ENCODE measurements at regions not wholly inside any gene's neighbourhood (a gene's known extent, or its start where the extent isn't known, plus 50 kb on each side); places are given as distances from the start of the nearest gene placed in this dataset.

DNA sequence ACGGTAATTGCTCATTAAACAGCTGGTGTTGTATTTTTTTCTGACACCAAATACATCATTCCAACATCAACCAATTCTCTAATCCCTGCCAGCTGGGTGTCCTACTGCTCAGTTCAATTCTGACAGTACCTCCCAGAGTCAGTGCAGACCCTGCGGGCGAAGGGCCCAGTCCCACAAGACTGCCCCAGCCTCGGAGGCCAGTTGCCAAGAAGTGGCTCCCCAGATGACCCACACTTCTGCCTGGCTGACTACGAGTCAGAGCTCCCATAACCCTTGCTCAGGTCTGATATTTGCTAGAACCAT, 147.2 kb downstream of the CTTN start:
- Histone ChIP-seq H2BK20ac (ENCODE audit: low read depth, low read length, poor library complexity, severe bottlenecking) (no peak overlapping the region), H3K27ac (ENCODE audit: insufficient read length, low read depth, low read length) (no peak overlapping the region), H4K8ac (replicated peaks; ENCODE audit: insufficient read length, low read depth, low read length) (no peak overlapping the region), H2BK12ac (ENCODE audit: insufficient read length, low read depth, low read length) (no peak overlapping the region), H3K79me1 (ENCODE audit: insufficient read depth, low read depth, low read length, poor library complexity, severe bottlenecking) (no peaks in the 10 kb centered on the region), H4K5ac (ENCODE audit: insufficient read length, low read depth, low read length) (no peak overlapping the region), H3K9me3 (ENCODE audit: control insufficient read depth, low read depth, low read length) (no peaks in the 10 kb centered on the region), H3K23ac (ENCODE audit: insufficient read length, low read depth, low read length) (no peak overlapping the region), H3K4ac (ENCODE audit: low read depth, low read length) (no peak overlapping the region), H3K79me2 (ENCODE audit: insufficient read depth, low read length) (no peaks in the 10 kb centered on the region), H3K23me2 (ENCODE audit: insufficient read length, low read depth, low read length, poor library complexity, severe bottlenecking) (no peaks in the 10 kb centered on the region), H3K18ac (ENCODE audit: insufficient read length, low read depth, low read length) (no peak overlapping the region), H3K4me2 (ENCODE audit: insufficient read depth, insufficient read length, low read length) (no peak overlapping the region), H3K56ac (ENCODE audit: insufficient read length, low read depth, low read length) (no peak overlapping the region), H2BK15ac (ENCODE audit: low read depth, low read length) (no peak overlapping the region), H3K27me3 (ENCODE audit: insufficient read depth, low read length) (no peaks in the 10 kb centered on the region), H3K9ac (ENCODE audit: extremely low read depth, insufficient read length, low read length) (no peak overlapping the region), H2BK5ac (ENCODE audit: insufficient read length, low read length) (no peak overlapping the region), H4K20me1 (ENCODE audit: control insufficient read depth, insufficient read depth, insufficient read length) (no peaks in the 10 kb centered on the region), H3K4me1 (ENCODE audit: insufficient read depth, low read length) (peaks cover 12% of the 10 kb centered on the region; the same call in 1 of the 2 replicates), H2AFZ (ENCODE audit: low read length) (no peak overlapping the region), H2BK120ac (ENCODE audit: low read depth, low read length, poor library complexity, severe bottlenecking) (no peak overlapping the region), H3T11ph (ENCODE audit: low read length) (no peak overlapping the region), H2AK5ac (ENCODE audit: insufficient read length, low read length) (no peak overlapping the region), H3K14ac (ENCODE audit: insufficient read depth, low read length) (no peak overlapping the region), H4K91ac (ENCODE audit: insufficient read length, low read depth, low read length) (no peak overlapping the region)
- H3K36me3 Mint-ChIP-seq (ENCODE audit: insufficient read depth in 1 of 3, low read depth in 3 of 3) = no peaks in the 10 kb centered on the region
- H3K27ac Mint-ChIP-seq = no peak overlapping the region; a peak in 1 of 7 replicates
- TF ChIP-seq, protein P1, sequence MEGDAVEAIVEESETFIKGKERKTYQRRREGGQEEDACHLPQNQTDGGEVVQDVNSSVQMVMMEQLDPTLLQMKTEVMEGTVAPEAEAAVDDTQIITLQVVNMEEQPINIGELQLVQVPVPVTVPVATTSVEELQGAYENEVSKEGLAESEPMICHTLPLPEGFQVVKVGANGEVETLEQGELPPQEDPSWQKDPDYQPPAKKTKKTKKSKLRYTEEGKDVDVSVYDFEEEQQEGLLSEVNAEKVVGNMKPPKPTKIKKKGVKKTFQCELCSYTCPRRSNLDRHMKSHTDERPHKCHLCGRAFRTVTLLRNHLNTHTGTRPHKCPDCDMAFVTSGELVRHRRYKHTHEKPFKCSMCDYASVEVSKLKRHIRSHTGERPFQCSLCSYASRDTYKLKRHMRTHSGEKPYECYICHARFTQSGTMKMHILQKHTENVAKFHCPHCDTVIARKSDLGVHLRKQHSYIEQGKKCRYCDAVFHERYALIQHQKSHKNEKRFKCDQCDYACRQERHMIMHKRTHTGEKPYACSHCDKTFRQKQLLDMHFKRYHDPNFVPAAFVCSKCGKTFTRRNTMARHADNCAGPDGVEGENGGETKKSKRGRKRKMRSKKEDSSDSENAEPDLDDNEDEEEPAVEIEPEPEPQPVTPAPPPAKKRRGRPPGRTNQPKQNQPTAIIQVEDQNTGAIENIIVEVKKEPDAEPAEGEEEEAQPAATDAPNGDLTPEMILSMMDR (conservative IDR thresholded peaks at IDR 0.05) = no peak
- H3K4me1 Mint-ChIP-seq = peaks cover 37 to 41% of the 10 kb centered on the region in 2 experiments
- H3K27me3 Mint-ChIP-seq (ENCODE audit: low read depth) = no peaks in the 10 kb centered on the region
- no CpG with 5 or more reads among the region's 5 CpGs for WGBS (ENCODE audit: extremely low coverage, insufficient read length, low lambda C conversion rate)
- H3K9me3 Mint-ChIP-seq = peaks cover 0 to 2% of the 10 kb centered on the region in 2 experiments; a peak in 2 of 5 replicates
- peak overlapping the region in 1 of 2 experiments; percentile 44; a peak in 1 of 5 replicates for H3K4me3 Mint-ChIP-seq
- DNase-seq = no peak
